ENCODE measurements at regions not wholly inside any gene's neighbourhood (a gene's known extent, or its start where the extent isn't known, plus 50 kb on each side); places are given as distances from the start of the nearest gene placed in this dataset.

- DNase-seq (ENCODE audit: low spot score) = no peak
- CTCF ChIA-PET = no interaction called here
- H3K9me3 Mint-ChIP-seq = peaks cover 4% of the 10 kb centered on the region
- no peak for ATAC-seq
- H3K4me1 Mint-ChIP-seq = peaks cover 19% of the 10 kb centered on the region
- H3K27me3 Mint-ChIP-seq (ENCODE audit: low read depth) = no peaks in the 10 kb centered on the region
- H3K36me3 Mint-ChIP-seq = no peaks in the 10 kb centered on the region
- POLR2A ChIA-PET = no interaction called here
- no peak overlapping the region for H3K4me3 Mint-ChIP-seq
- TF ChIP-seq ZBTB21 (CRISPR knock-in tag; IDR thresholded peaks at IDR 0.05; ENCODE audit: borderline replicate concordance) (no peak), RELA (CRISPR knock-in tag; IDR thresholded peaks at IDR 0.05; ENCODE audit: borderline replicate concordance) (no peak), NFATC4 (CRISPR knock-in tag; IDR thresholded peaks at IDR 0.05) (no peak), EMX1 (CRISPR knock-in tag; IDR thresholded peaks at IDR 0.05) (no peak), ZNF138 (CRISPR knock-in tag; conservative IDR thresholded peaks at IDR 0.05) (no peak), TCF7 (CRISPR knock-in tag; IDR thresholded peaks at IDR 0.05; ENCODE audit: low read depth) (no peak), AR (CRISPR knock-in tag; IDR thresholded peaks at IDR 0.05) (no peak), GABPB1 (CRISPR knock-in tag; IDR thresholded peaks at IDR 0.05) (no peak), ZNF425 (CRISPR knock-in tag; conservative IDR thresholded peaks at IDR 0.05) (no peak), ZNF671 (CRISPR knock-in tag; IDR thresholded peaks at IDR 0.05) (no peak)
- no peak overlapping the region for H3K27ac Mint-ChIP-seq
Measured at GRCh38 chr10:32146166-32146565, 89.9 kb upstream of the KIF5B start.

GRCh38 chr10:32144817-32145688, 88.8 kb upstream of the KIF5B start:
- peaks cover 7% of the 10 kb centered on the region for H3K9me3 Mint-ChIP-seq
- POLR2A ChIA-PET = no interaction called here
- no peak overlapping the region for H3K4me3 Mint-ChIP-seq
- DNase-seq (ENCODE audit: low spot score) (no peak), ATAC-seq (no peak; the same call in 1 of the 2 replicates)
- CTCF ChIA-PET = no interaction called here
- no peaks in the 10 kb centered on the region for H3K36me3 Mint-ChIP-seq
- H3K27me3 Mint-ChIP-seq (ENCODE audit: low read depth) = no peaks in the 10 kb centered on the region
- peaks cover 23% of the 10 kb centered on the region for H3K4me1 Mint-ChIP-seq
- H3K27ac Mint-ChIP-seq = no peak overlapping the region
- no peak for TF ChIP-seq ATF6 (CRISPR knock-in tag; IDR thresholded peaks at IDR 0.05)
- no peak for TF ChIP-seq PRRX2 (CRISPR knock-in tag; IDR thresholded peaks at IDR 0.05)
- no peak for TF ChIP-seq IRF1 (CRISPR knock-in tag; IDR thresholded peaks at IDR 0.05)
- TF ChIP-seq ESRRA (CRISPR knock-in tag; IDR thresholded peaks at IDR 0.05; ENCODE audit: borderline replicate concordance) = no peak
- TF ChIP-seq CBFB (CRISPR knock-in tag; IDR thresholded peaks at IDR 0.05; ENCODE audit: low read depth) = no peak
- TF ChIP-seq NFE2L1 (CRISPR knock-in tag; IDR thresholded peaks at IDR 0.05) = no peak
- TF ChIP-seq FOXJ3 (CRISPR knock-in tag; IDR thresholded peaks at IDR 0.05; ENCODE audit: borderline replicate concordance) = no peak
- TF ChIP-seq ZBTB21 (CRISPR knock-in tag; IDR thresholded peaks at IDR 0.05; ENCODE audit: borderline replicate concordance) = no peak
- no peak for TF ChIP-seq AFF4 (CRISPR knock-in tag; IDR thresholded peaks at IDR 0.05; ENCODE audit: borderline replicate concordance)
- no peak for TF ChIP-seq USF1 (CRISPR knock-in tag; IDR thresholded peaks at IDR 0.05)
- no peak for TF ChIP-seq ZNF121 (CRISPR knock-in tag; IDR thresholded peaks at IDR 0.05)
- no peak for TF ChIP-seq ZNF232 (CRISPR knock-in tag; IDR thresholded peaks at IDR 0.05)

All from WTC11 (cell line).